Right lobe of liver (tissue), 6 donors: ENCODE measurements at regions not wholly inside any gene's neighbourhood (a gene's known extent, or its start where the extent isn't known, plus 50 kb on each side); places are given as distances from the start of the nearest gene placed in this dataset.
"Not testable (repeated sequence)": the region's sequence is repeated elsewhere in the genome, so short reads cannot be mapped to it uniquely, and the experiment has no call there.

ENCODE experiments used
- ATAC-seq, 4 donors: fragments of 200-7000 bp; cut with Tn5 transposase; one replicate each; pipeline ENCODE4 v1.9.1; 2020; ENCODE audit warnings: mild to moderate bottlenecking in 4 of 4, moderate library complexity in 4 of 4
- DNase-seq, 3 donors: peaks; one replicate each; pipeline ENCODE4 v3.0.0-alpha.2; 2020
- H3K27ac ChIP-seq, 3 donors: fragments of 200-600 bp; one replicate each; pipeline ENCODE4 v1.8.0; 2022
- H3K27me3 ChIP-seq, 2 donors: fragments of 200-600 bp; one replicate each; pipeline ENCODE4 v1.8.0; 2022
- H3K36me3 ChIP-seq, 4 donors: fragments of 200-600 bp; sonication (generic) in 1 of 4; one replicate each; pipeline versions ENCODE4 v1.5.1 to v1.8.0; 2017 to 2022; ENCODE audit warnings: control low read depth in 1 of 4
- H3K4me1 ChIP-seq, 4 donors: fragments of 200-600 bp; sonication (generic) in 1 of 4; one replicate each; pipeline versions ENCODE4 v1.5.1 to v1.8.0; 2017 to 2022; ENCODE audit warnings: control low read depth in 1 of 4
- H3K4me3 ChIP-seq, 3 donors: fragments of 200-600 bp; one replicate each; pipeline ENCODE4 v1.8.0; 2022
- H3K9me3 ChIP-seq, 4 donors: fragments of 200-600 bp; sonication (generic) in 1 of 4; one replicate each; pipeline versions ENCODE4 v1.5.1 to v1.8.0; 2017 to 2022; ENCODE audit warnings: control low read depth in 1 of 4
- CTCF ChIP-seq, 4 donors: fragments of 200-600 bp in 3 of 4; fragments of 450-650 bp in 1 of 4; IDR thresholded peaks; one replicate each; pipeline versions ENCODE4 v1.5.1 to v1.8.0; 2016 to 2022; ENCODE audit warnings: antibody characterized with exemption in 4 of 4, mild to moderate bottlenecking in 2 of 4
- POLR2A ChIP-seq: fragments of 450-650 bp; IDR thresholded peaks from one replicate; pipeline ENCODE4 v1.6.1; 2017; ENCODE audit warnings: antibody characterized with exemption, mild to moderate bottlenecking
- WGBS: methylation state at CpG from one replicate; pipeline ENCODE4 v1.1.6; 2018; ENCODE audit warnings: low coverage, low lambda C conversion rate; ENCODE audit not compliant: insufficient coverage; ENCODE audit errors: missing lambda C conversion rate; 5-methylcytosine and 5-hydroxymethylcytosine counted together
- intact Hi-C, 2 donors: fragments of 100-400 bp; cut with DNase I; formaldehyde crosslinking; loops; one replicate each; pipeline versions ENCODE4 v1.11.2 to v1.14.1; 2022
- donor health status: DM: no; HTN: yes; CAD: no.
- donor health status: DM: no; HTN: no; CAD: no.
- donor health status: DM: no; HTN: no; CAD: no.
- donor health status: DM: no; HTN: yes; CAD: no.
- donor health status: DM: no; HTN: yes; CAD: no.

DNA sequence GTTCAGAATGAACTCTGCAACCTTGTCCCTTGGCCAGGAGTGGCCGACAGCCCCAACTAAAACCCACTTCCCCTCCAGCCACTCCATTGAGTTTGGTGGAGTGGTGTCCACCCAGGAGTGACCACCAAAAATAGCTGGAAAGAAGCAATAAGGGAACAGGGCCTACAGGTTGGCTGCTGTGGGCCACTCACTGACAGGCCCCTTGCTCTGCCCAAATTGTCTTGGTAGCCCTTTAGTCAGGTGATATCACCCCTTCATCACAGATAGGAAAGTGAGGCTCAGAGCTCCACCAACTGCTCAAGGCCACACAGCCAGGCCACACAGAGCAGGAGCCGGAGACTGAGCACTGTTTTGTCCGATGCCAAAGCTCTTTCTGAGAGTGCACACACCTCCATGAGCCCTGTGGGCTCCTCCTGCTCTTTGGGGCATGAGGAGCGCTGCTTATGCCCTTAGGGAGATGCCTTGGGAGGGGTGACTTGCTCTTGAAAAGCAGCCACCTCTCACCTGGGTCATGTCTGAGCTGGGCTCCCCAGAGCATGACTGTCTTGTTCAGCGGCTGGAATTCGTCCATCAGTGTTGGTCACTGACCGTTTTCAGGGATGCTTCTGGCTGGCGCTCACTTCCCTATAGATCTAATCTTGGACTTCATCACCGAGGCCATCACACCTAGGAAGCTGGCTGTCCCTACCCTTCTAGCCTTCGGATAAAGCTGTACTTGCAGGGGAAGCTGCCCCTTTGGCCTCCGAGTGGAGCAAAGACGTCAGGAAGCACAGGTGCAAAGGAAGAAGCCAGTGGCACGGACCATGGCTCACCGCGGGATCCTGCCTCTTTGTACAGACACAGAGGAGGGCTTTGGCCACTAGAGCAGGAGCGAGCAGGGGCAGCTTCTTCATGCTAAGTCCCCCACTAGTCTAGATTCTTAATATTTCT lies 186.0 kb upstream of the ZNF469 start:
- intact Hi-C loops: no loop called here
- H3K4me1 ChIP-seq: no peaks in the 10 kb centered on the region
- no peaks in the 10 kb centered on the region for H3K27me3 ChIP-seq
- no peaks in the 10 kb centered on the region for H3K9me3 ChIP-seq
- H3K36me3 ChIP-seq: no peaks in the 10 kb centered on the region
- no peak overlapping the region for H3K27ac ChIP-seq
- TF ChIP-seq POLR2A (no peak), CTCF (IDR thresholded peaks at IDR 0.05) (no peak)
- H3K4me3 ChIP-seq: no peak overlapping the region
- DNase-seq: no peak
- ATAC-seq: no peak
- WGBS: 80% methylated on average over 2 of the region's 16 CpGs

GRCh38 chr16:88197481-88198456 lies 185.0 kb upstream of the ZNF469 start:
- TF ChIP-seq CTCF (IDR thresholded peaks at IDR 0.05) (no peak), POLR2A (no peak)
- H3K4me3 ChIP-seq: no peak overlapping the region
- H3K27ac ChIP-seq: no peak overlapping the region
- no peaks in the 10 kb centered on the region for H3K4me1 ChIP-seq
- H3K9me3 ChIP-seq: no peaks in the 10 kb centered on the region
- intact Hi-C loops: no loop called here
- ATAC-seq: no peak
- no peaks in the 10 kb centered on the region for H3K27me3 ChIP-seq
- no peaks in the 10 kb centered on the region for H3K36me3 ChIP-seq
- DNase-seq: no peak
- 30% methylated on average over 2 of the region's 20 CpGs for WGBS

DNA sequence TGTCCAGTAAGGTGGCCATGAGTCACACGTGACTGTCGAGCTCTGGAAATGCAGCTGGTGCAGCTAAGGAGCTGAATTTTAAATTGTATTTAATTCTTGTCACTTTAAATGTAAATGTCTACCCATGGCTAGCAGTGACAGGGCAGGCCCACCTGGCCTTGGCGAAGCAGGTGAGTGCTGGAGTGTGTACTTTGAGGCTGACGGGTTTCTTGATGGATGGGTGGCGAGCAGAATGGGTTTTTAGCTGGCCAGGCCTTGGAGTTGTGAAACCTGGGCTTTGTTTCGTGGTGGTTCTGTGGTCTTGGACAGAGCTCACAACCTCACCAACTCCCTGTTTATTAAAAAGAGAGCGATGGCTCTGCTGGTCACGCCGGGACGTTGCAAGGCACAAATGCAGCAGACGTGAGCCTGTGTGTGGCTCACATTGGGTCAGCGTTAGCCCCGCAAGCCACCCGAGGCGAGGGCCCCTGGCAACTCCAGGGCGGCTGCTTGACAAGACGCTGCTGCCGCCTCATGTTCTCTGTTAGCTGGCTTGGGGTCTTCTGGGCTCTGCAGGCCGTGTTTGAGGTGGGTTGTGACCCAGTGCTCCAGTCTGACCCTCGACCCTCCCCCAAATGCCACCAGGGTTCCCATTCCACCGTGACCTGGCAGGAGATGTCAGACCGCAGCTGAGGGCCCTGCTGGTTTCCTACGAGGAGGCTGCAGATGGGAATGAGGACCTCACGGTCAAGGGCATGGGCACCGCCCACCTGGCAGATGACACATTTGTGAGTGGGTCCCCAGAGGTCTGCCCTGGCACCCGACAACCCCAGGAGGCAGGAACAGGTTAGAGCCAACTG lies 184.1 kb upstream of the ZNF469 start:
- H3K4me3 ChIP-seq, H3K36me3 ChIP-seq, H3K27me3 ChIP-seq, intact Hi-C loops, H3K27ac ChIP-seq, H3K9me3 ChIP-seq, H3K4me1 ChIP-seq, DNase-seq: not testable (repeated sequence)
- WGBS: no CpG with 5 or more reads among the region's 26 CpGs
- ATAC-seq: peak; percentile 23 to 76 (median 54)

- H3K27me3 ChIP-seq, DNase-seq, H3K4me3 ChIP-seq, H3K36me3 ChIP-seq, intact Hi-C loops, H3K27ac ChIP-seq, H3K4me1 ChIP-seq, H3K9me3 ChIP-seq, ATAC-seq: not testable (repeated sequence)
- WGBS: 80% methylated on average over 1 of the region's 25 CpGs
These were observed 183.2 kb upstream of the ZNF469 start for GRCh38 chr16:88199296-88200153.

DNA sequence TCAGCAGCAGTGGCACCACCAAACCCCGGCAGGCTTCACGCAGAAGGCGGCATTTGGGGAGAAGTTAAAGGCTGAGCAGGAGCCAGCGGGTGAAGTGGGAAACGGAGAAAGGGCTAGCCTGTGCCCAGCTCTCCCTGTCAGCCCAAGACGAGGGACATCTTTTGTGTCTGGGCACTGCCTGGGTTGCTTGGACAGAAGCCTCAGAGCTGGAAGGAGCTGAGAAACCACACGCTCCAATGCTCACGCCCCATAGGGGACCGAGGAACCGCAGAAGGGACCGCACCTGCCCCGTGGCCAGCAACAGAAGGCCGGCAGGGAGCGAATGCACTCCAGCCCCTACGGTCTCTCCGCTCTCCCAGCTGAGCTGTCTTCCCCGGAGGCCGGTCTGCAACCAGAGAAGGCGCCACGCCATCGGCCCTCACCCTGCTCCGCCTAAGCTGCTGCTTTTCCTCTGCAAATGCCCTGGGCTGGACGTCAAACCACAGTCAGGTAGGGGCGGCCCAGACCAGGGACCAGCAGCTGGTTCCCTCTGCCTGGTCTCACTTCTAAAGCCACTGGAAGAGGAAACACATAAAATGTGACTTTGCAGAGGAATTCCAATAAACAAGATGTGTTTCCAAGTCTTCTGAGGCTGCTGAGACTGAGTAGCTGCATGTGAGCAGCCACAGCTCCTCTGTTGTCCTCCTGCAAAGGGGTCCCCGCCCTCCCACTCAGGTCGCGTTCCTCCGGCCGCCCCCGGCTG lies 182.4 kb upstream of the ZNF469 start:
- H3K36me3 ChIP-seq, ATAC-seq, DNase-seq, H3K27me3 ChIP-seq, H3K4me1 ChIP-seq, intact Hi-C loops, H3K27ac ChIP-seq, H3K4me3 ChIP-seq, H3K9me3 ChIP-seq: not testable (repeated sequence)
- WGBS: 60% methylated on average over 3 of the region's 30 CpGs
